ENCODE measurements at regions not wholly inside any gene's neighbourhood (a gene's known extent, or its start where the extent isn't known, plus 50 kb on each side); places are given as distances from the start of the nearest gene placed in this dataset.

DNA sequence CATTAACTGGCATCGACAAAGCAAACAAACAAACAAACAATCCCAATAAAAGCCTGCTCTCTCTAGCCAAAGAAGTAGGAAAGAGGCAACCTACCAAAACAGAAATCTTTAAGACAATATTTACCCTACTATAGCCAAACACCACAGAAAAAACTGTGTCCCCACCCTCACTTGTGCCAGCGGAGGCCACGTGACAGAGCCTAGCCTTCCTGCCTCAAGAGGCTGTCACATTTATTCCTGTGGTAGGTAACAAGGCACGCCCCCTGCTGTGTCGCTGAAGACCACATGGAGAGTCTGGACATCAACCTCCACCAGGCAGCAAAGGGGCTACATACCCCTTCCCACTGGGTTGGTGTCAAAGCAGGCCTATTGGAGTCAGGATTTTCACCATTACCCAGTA is 148.1 kb downstream of the LMNTD1 start:
- ChIA-PET CTCF (ENCODE audit: partially characterized antibody) (interaction anchor here (0.9 kb wide), 1 partner anchor 193 kb away, joined by 3 read pairs; no protein-coding TSS in a partner anchor), POLR2A (ENCODE audit: partially characterized antibody) (no interaction called here)
- no peak overlapping the region for H4K91ac ChIP-seq (replicated peaks; ENCODE audit: insufficient read length, low read length)
- no peak for DNase-seq (ENCODE audit: low read depth in 1 of 2, low spot score in 2 of 2)
- H3K27me3 ChIP-seq (replicated peaks in 1 of 4; ENCODE audit: control insufficient read depth in 3 of 4, extremely low read depth in 1 of 4, insufficient read depth in 3 of 4, low read length in 3 of 4) = no peaks in the 10 kb centered on the region
- H3K14ac ChIP-seq (ENCODE audit: insufficient read length) = no peak overlapping the region
- no peak overlapping the region for H2BK120ac ChIP-seq (replicated peaks; ENCODE audit: low read depth, low read length)
- no peaks in the 10 kb centered on the region for H3K36me3 ChIP-seq (ENCODE audit: control insufficient read depth in 2 of 4, insufficient read depth in 4 of 4, low read length in 3 of 4)
- no peaks in the 10 kb centered on the region for H3K79me1 ChIP-seq (ENCODE audit: low read depth, low read length)
- no peak overlapping the region for H3K23ac ChIP-seq (ENCODE audit: insufficient read length)
- H4K8ac ChIP-seq (ENCODE audit: extremely low read depth, insufficient read depth, low read length) = no peak overlapping the region
- H3K4me1 ChIP-seq (replicated peaks in 1 of 4; ENCODE audit: control insufficient read depth in 3 of 4, insufficient read depth in 4 of 4, low read length in 3 of 4) = no peaks in the 10 kb centered on the region
- 89% methylated on average over 5 of the region's 5 CpGs; no CpG with 5 or more reads in 1 of the 2 experiments for WGBS, 2 experiments (ENCODE audit: extremely low coverage in 1 of 2, insufficient coverage in 1 of 2, insufficient read length in 1 of 2, insufficient replicate concordance in 2 of 2, low coverage in 1 of 2, low lambda C conversion rate in 2 of 2, missing lambda C conversion rate in 1 of 2)
- H2AFZ ChIP-seq (ENCODE audit: low read length) = no peak overlapping the region
- FAIRE-seq = no peak
- H3K4me3 ChIP-seq (ENCODE audit: extremely low read depth in 1 of 4, insufficient read depth in 2 of 4, low read depth in 3 of 4, low read length in 4 of 4) = no peak overlapping the region
- no peak overlapping the region for H2AK5ac ChIP-seq (ENCODE audit: low read depth, low read length)
- H2BK5ac ChIP-seq (ENCODE audit: low read depth, low read length) = no peak overlapping the region
- H3K79me2 ChIP-seq (ENCODE audit: control insufficient read depth in 1 of 2, insufficient read depth in 2 of 2, low read length in 2 of 2) = no peaks in the 10 kb centered on the region
- no peak overlapping the region for H2BK20ac ChIP-seq (ENCODE audit: low read length)
- H3K4me2 ChIP-seq (ENCODE audit: insufficient read depth in 1 of 2, low read depth in 2 of 2, low read length in 2 of 2) = no peak overlapping the region
- H2BK12ac ChIP-seq (ENCODE audit: low read depth, low read length) = no peak overlapping the region
- no peak overlapping the region for H3K56ac ChIP-seq (replicated peaks; ENCODE audit: insufficient read length, low read depth, low read length)
- H4K5ac ChIP-seq (ENCODE audit: insufficient read length, low read depth, low read length) = no peak overlapping the region
- H3K27ac ChIP-seq (ENCODE audit: low read depth, low read length) = no peak overlapping the region
- no peaks in the 10 kb centered on the region; a peak in 1 of 4 replicates for H3K9me3 ChIP-seq (ENCODE audit: insufficient read depth in 2 of 2, low read depth in 1 of 2, low read length in 1 of 2)
- no peak overlapping the region for H3K4ac ChIP-seq (replicated peaks; ENCODE audit: insufficient read length, low read depth, low read length)
- no peak overlapping the region for H2BK15ac ChIP-seq (ENCODE audit: low read length)
- no peaks in the 10 kb centered on the region for H4K20me1 ChIP-seq (replicated peaks in 1 of 2; ENCODE audit: control insufficient read depth in 1 of 2, insufficient read depth in 2 of 2, low read length in 2 of 2)
- H3K23me2 ChIP-seq (ENCODE audit: low read depth, low read length) = no peaks in the 10 kb centered on the region
- H3K18ac ChIP-seq (ENCODE audit: extremely low read depth, low read length) = no peak overlapping the region
- H3K9ac ChIP-seq (replicated peaks in 1 of 4; ENCODE audit: extremely low read depth in 1 of 4, low read depth in 3 of 4, low read length in 3 of 4) = no peak overlapping the region; a peak in 1 of 7 replicates
- TF ChIP-seq, protein P1, sequence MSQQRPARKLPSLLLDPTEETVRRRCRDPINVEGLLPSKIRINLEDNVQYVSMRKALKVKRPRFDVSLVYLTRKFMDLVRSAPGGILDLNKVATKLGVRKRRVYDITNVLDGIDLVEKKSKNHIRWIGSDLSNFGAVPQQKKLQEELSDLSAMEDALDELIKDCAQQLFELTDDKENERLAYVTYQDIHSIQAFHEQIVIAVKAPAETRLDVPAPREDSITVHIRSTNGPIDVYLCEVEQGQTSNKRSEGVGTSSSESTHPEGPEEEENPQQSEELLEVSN (IDR thresholded peaks at IDR 0.05) = no peak
- TF ChIP-seq RBBP5 (IDR thresholded peaks at IDR 0.05; ENCODE audit: borderline replicate concordance, low read depth, low read length) (no peak), NANOG (IDR thresholded peaks at IDR 0.05; ENCODE audit: insufficient read depth, low read depth, low read length, poor library complexity, severe bottlenecking) (no peak), CBX8 (IDR thresholded peaks at IDR 0.05; ENCODE audit: borderline replicate concordance, low read depth, low read length) (no peak), RXRA (IDR thresholded peaks at IDR 0.05; ENCODE audit: insufficient read depth, low read depth, low read length) (no peak), HDAC2 (IDR thresholded peaks at IDR 0.05; ENCODE audit: borderline replicate concordance in 1 of 2, low read depth in 2 of 2, low read length in 2 of 2) (no peak), RAD21 (IDR thresholded peaks at IDR 0.05 in 1 of 2, conservative IDR thresholded peaks at IDR 0.05 in 1 of 2; ENCODE audit: low read depth in 2 of 2, low read length in 2 of 2) (no peak), POLR2A (IDR thresholded peaks at IDR 0.05; ENCODE audit: control extremely low read depth in 1 of 2, low read depth in 2 of 2, low read length in 2 of 2) (no peak), CBX5 (IDR thresholded peaks at IDR 0.05; ENCODE audit: low read depth, low read length) (no peak), SIN3A (conservative IDR thresholded peaks at IDR 0.05 in 1 of 2, IDR thresholded peaks at IDR 0.05 in 1 of 2; ENCODE audit: low read depth in 1 of 2, low read length in 2 of 2) (no peak)
- TF ChIP-seq, protein P2, sequence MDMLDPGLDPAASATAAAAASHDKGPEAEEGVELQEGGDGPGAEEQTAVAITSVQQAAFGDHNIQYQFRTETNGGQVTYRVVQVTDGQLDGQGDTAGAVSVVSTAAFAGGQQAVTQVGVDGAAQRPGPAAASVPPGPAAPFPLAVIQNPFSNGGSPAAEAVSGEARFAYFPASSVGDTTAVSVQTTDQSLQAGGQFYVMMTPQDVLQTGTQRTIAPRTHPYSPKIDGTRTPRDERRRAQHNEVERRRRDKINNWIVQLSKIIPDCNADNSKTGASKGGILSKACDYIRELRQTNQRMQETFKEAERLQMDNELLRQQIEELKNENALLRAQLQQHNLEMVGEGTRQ (IDR thresholded peaks at IDR 0.05; ENCODE audit: low read length) = no peak

Data from H1 (cell line).